HCT116 (cell line): ENCODE measurements at regions not wholly inside any gene's neighbourhood (a gene's known extent, or its start where the extent isn't known, plus 50 kb on each side); places are given as distances from the start of the nearest gene placed in this dataset.

Experiments used
- ATAC-seq: fragments of 200-7000 bp; cut with Tn5 transposase; 2 replicates; pipeline ENCODE4 v1.9.1; 2020; ENCODE audit warnings: mild to moderate bottlenecking, moderate library complexity
- BruUV-seq: library from RNA; stranded (reverse); fragments of 400-500 nt; replicated peaks from 2 replicates; lab custom pipeline; 2021; lab: Mats Ljungman, UMichigan
- CTCF ChIA-PET: fragments of 300-600 bp; sonication (Branson Sonifier 250); formaldehyde crosslinking; loops from one replicate; lab custom pipeline; 2021; ENCODE audit warnings: antibody characterized with exemption; lab: Charles Lee
- POLR2A ChIA-PET: fragments of 300-600, 350-600 bp; sonication (Branson Sonifier 250); formaldehyde crosslinking; loops from one replicate; lab custom pipeline; 2021; ENCODE audit warnings: antibody characterized with exemption; lab: Charles Lee
- RAD21 ChIA-PET, 2 experiments: fragments of 300-600 bp; sonication (Branson Sonifier 250); formaldehyde crosslinking; loops; one replicate each; lab custom pipeline; 2023; ENCODE audit warnings: low total read pairs in 2 of 2; ENCODE audit not compliant: uncharacterized antibody in 2 of 2, unreplicated experiment in 2 of 2, low non-redundant PET in 1 of 2; lab: Charles Lee
- DNase-seq: peaks from one replicate; pipeline ENCODE4 v3.0.0-alpha.2; 2010; ENCODE audit warnings: low read depth, low spot score
- H2AFZ ChIP-seq: fragments of 200-600 bp; shearing (Covaris generic), sonication (generic); 2 replicates; pipeline ENCODE4 v1.6.1; 2017; ENCODE audit warnings: low read depth, mixed run types, mixed read lengths, antibody characterized with exemption, low read length; ENCODE audit not compliant: poor library complexity, severe bottlenecking
- H3K27ac ChIP-seq: 2 replicates; pipeline ENCODE4 v1.5.1; 2012; ENCODE audit warnings: low read depth, low read length
- H3K27me3 ChIP-seq: fragments of 200-600 bp; sonication (generic); 2 replicates; pipeline ENCODE4 v1.6.1; 2016; ENCODE audit warnings: mixed run types, low read length, mixed read lengths; ENCODE audit not compliant: insufficient read depth
- H3K36me3 ChIP-seq, 2 experiments: fragments of 200-500 bp in 1 of 2; fragments of 200-600 bp in 1 of 2; sonication (Bioruptor generic) in 1 of 2; sonication (generic) in 1 of 2; 2 replicates each; pipeline versions ENCODE4 v1.5.1 to v1.6.1; 2014 to 2016; ENCODE audit warnings: low read length in 2 of 2, inconsistent platforms in 1 of 2, mixed read lengths in 1 of 2, mixed run types in 1 of 2; ENCODE audit not compliant: insufficient read depth in 2 of 2, control insufficient read depth in 1 of 2
- H3K4me1 ChIP-seq, 2 experiments: fragments of 200-600 bp in 1 of 2; sonication (generic) in 1 of 2; 2 replicates each; pipeline versions ENCODE4 v1.5.1 to v1.6.1; 2012 to 2017; ENCODE audit warnings: low read length in 2 of 2, inconsistent platforms in 1 of 2, mild to moderate bottlenecking in 1 of 2, mixed read lengths in 1 of 2, mixed run types in 1 of 2, moderate library complexity in 1 of 2; ENCODE audit not compliant: insufficient read depth in 2 of 2, control insufficient read depth in 1 of 2
- H3K4me2 ChIP-seq: fragments of 200-600 bp; sonication (generic); 2 replicates; pipeline ENCODE4 v1.6.1; 2017; ENCODE audit warnings: mixed run types, low read length, mixed read lengths
- H3K4me3 ChIP-seq, 2 experiments: fragments of 200-600 bp in 1 of 2; sonication (generic) in 1 of 2; replicated peaks in 1 of 2; 2 replicates each; pipeline ENCODE4 v1.5.1; 2011 to 2016; ENCODE audit warnings: low read length in 2 of 2, control low read depth in 1 of 2, low read depth in 1 of 2, mild to moderate bottlenecking in 1 of 2, mixed read lengths in 1 of 2, mixed run types in 1 of 2
- H3K79me2 ChIP-seq: fragments of 200-600 bp; sonication (generic); 2 replicates; pipeline ENCODE4 v1.6.1; 2017; ENCODE audit warnings: mild to moderate bottlenecking, mixed run types, low read length, moderate library complexity, mixed read lengths; ENCODE audit not compliant: insufficient read depth
- H3K9ac ChIP-seq: fragments of 200-600 bp; sonication (generic); 2 replicates; pipeline ENCODE4 v1.6.1; 2016; ENCODE audit warnings: low read length, mixed read lengths
- H3K9me2 ChIP-seq: fragments of 200-600 bp; sonication (generic), shearing (Covaris generic); 2 replicates; pipeline ENCODE4 v1.6.1; 2017; ENCODE audit warnings: mixed run types, mild to moderate bottlenecking, moderate library complexity; ENCODE audit not compliant: insufficient read depth
- H3K9me3 ChIP-seq, 2 experiments: fragments of 200-500 bp in 1 of 2; fragments of 200-600 bp in 1 of 2; sonication (Bioruptor generic) in 1 of 2; sonication (generic) in 1 of 2; 2 replicates each; pipeline ENCODE4 v1.6.1; 2014 to 2017; ENCODE audit warnings: low read length in 2 of 2, mixed read lengths in 2 of 2, inconsistent platforms in 1 of 2, low read depth in 1 of 2, mild to moderate bottlenecking in 1 of 2, mixed run types in 1 of 2, moderate library complexity in 1 of 2; ENCODE audit not compliant: control insufficient read depth in 1 of 2, insufficient read depth in 1 of 2
- H4K20me1 ChIP-seq: fragments of 200-600 bp; sonication (generic), shearing (Covaris generic); 2 replicates; pipeline ENCODE4 v1.6.1; 2017; ENCODE audit warnings: mixed run types, mild to moderate bottlenecking, moderate library complexity; ENCODE audit not compliant: insufficient read depth
- EZH2phosphoT487 ChIP-seq: fragments of 200-600 bp; IDR thresholded peaks from 2 replicates; pipeline ENCODE4 v1.6.1; 2018; ENCODE audit warnings: antibody characterized with exemption, borderline replicate concordance
- MAX ChIP-seq: IDR thresholded peaks from 2 replicates; pipeline ENCODE4 v1.6.1; 2012
- POLR2A ChIP-seq: IDR thresholded peaks from 2 replicates; pipeline ENCODE4 v1.7.0; 2011; ENCODE audit warnings: borderline replicate concordance; ENCODE audit not compliant: insufficient read depth, insufficient read length; ENCODE audit errors: extremely low read depth
- REST ChIP-seq: IDR thresholded peaks from 2 replicates; pipeline ENCODE4 v1.6.1; 2012; ENCODE audit warnings: low read depth
- SRF ChIP-seq: IDR thresholded peaks from 2 replicates; pipeline ENCODE4 v1.6.1; 2012; ENCODE audit warnings: low read depth
- YY1 ChIP-seq: IDR thresholded peaks from 2 replicates; pipeline ENCODE4 v1.6.1; 2011; ENCODE audit warnings: low read length, low read depth, moderate library complexity, mild to moderate bottlenecking; ENCODE audit not compliant: insufficient replicate concordance; ENCODE audit errors: extremely low read depth
- ZBTB33 ChIP-seq: IDR thresholded peaks from 2 replicates; pipeline ENCODE4 v1.6.1; 2011; ENCODE audit warnings: mild to moderate bottlenecking, low read length, moderate library complexity; ENCODE audit not compliant: insufficient replicate concordance; ENCODE audit errors: extremely low read depth
- intact Hi-C: fragments of 100-400 bp; cut with micrococcal nuclease; formaldehyde crosslinking; loops from 2 replicates; pipeline ENCODE4 v1.10.0; 2022

GRCh38 chr10:131724891-131725580, 175.8 kb upstream of the PPP2R2D start:
- H2AFZ ChIP-seq = no peak overlapping the region
- DNase-seq (no peak), ATAC-seq (no peak)
- H4K20me1 ChIP-seq = no peaks in the 10 kb centered on the region
- H3K36me3 ChIP-seq = no peaks in the 10 kb centered on the region
- no TSS peak for BruUV-seq
- no peaks in the 10 kb centered on the region for H3K9me3 ChIP-seq
- no peak overlapping the region for H3K4me2 ChIP-seq
- ChIA-PET POLR2A (no interaction called here), RAD21 (no interaction called here), CTCF (no interaction called here)
- H3K9ac ChIP-seq = no peak overlapping the region
- H3K4me3 ChIP-seq = no peak overlapping the region
- TF ChIP-seq MAX = no peak
- TF ChIP-seq REST = no peak
- no peak for TF ChIP-seq YY1
- no peak for TF ChIP-seq ZBTB33
- no peak for TF ChIP-seq POLR2A
- TF ChIP-seq EZH2phosphoT487 = no peak
- no peak for TF ChIP-seq SRF
- H3K9me2 ChIP-seq = no peaks in the 10 kb centered on the region
- no peak overlapping the region for H3K27ac ChIP-seq
- no peaks in the 10 kb centered on the region for H3K4me1 ChIP-seq
- intact Hi-C loops = no loop called here
- no peaks in the 10 kb centered on the region for H3K79me2 ChIP-seq
- no peaks in the 10 kb centered on the region for H3K27me3 ChIP-seq
